ENCODE measurements at regions not wholly inside any gene's neighbourhood (a gene's known extent, or its start where the extent isn't known, plus 50 kb on each side); places are given as distances from the start of the nearest gene placed in this dataset.

- H3K4me1 ChIP-seq (ENCODE audit: control insufficient read depth, insufficient read depth, low read length), result no peaks in the 10 kb centered on the region
- no peak overlapping the region for H3K27ac ChIP-seq (ENCODE audit: low read length)
- H3K9me3 ChIP-seq (ENCODE audit: control insufficient read depth, insufficient read depth, low read depth, low read length), result no peaks in the 10 kb centered on the region; the same call in 1 of the 2 replicates
- TF ChIP-seq TCF7L2 (IDR thresholded peaks at IDR 0.05; ENCODE audit: low read depth, low read length) (no peak), SIN3A (IDR thresholded peaks at IDR 0.05; ENCODE audit: borderline replicate concordance, insufficient read depth, low read depth, low read length) (no peak), CTCF (IDR thresholded peaks at IDR 0.05) (no peak), POLR2AphosphoS5 (IDR thresholded peaks at IDR 0.05; ENCODE audit: low read depth, low read length) (no peak), REST (IDR thresholded peaks at IDR 0.05; ENCODE audit: insufficient read depth in 1 of 2, low read depth in 2 of 2, low read length in 1 of 2) (no peak)
- CTCF ChIA-PET, result no interaction called here
- in situ Hi-C loops (cut with HindIII; ENCODE audit: low pct_unique_long_range_greater_than_20kb, low sequenced_read_pairs) (no loop called here), intact Hi-C loops (cut with micrococcal nuclease; ENCODE audit: unreplicated experiment) (no loop called here)
- no peaks in the 10 kb centered on the region for H3K27me3 ChIP-seq (ENCODE audit: control insufficient read depth, insufficient read depth, low read length)
- DNase-seq (ENCODE audit: low read depth, low spot score) (no peak), ATAC-seq (no peak)
- H3K36me3 ChIP-seq (ENCODE audit: control insufficient read depth, insufficient read depth, low read length), result no peaks in the 10 kb centered on the region
- no peak overlapping the region for H3K4me3 ChIP-seq (ENCODE audit: low read depth in 2 of 2, low read length in 2 of 2)
- POLR2A ChIA-PET, result no interaction called here
- BruUV-seq (replicated peaks), result no TSS peak
These were observed 196.8 kb downstream of the CBLN1 start for GRCh38 chr16:49084628-49085390.

- no peaks in the 10 kb centered on the region for H3K4me1 ChIP-seq (ENCODE audit: control insufficient read depth, insufficient read depth, low read length)
- ATAC-seq (no peak), DNase-seq (ENCODE audit: low read depth, low spot score) (no peak)
- ChIA-PET POLR2A (no interaction called here), CTCF (interaction anchor here (0.5 kb wide), 1 partner anchor 37 kb away, joined by 5 read pairs; no protein-coding TSS in a partner anchor)
- H3K27ac ChIP-seq (ENCODE audit: low read length), result no peak overlapping the region
- H3K36me3 ChIP-seq (ENCODE audit: control insufficient read depth, insufficient read depth, low read length), result no peaks in the 10 kb centered on the region
- H3K4me3 ChIP-seq (ENCODE audit: low read depth in 2 of 2, low read length in 2 of 2), result no peak overlapping the region
- no TSS peak for BruUV-seq (replicated peaks)
- H3K9me3 ChIP-seq (ENCODE audit: control insufficient read depth, insufficient read depth, low read depth, low read length), result no peaks in the 10 kb centered on the region; the same call in 1 of the 2 replicates
- TF ChIP-seq REST (IDR thresholded peaks at IDR 0.05; ENCODE audit: insufficient read depth in 1 of 2, low read depth in 2 of 2, low read length in 1 of 2) (no peak), TCF7L2 (IDR thresholded peaks at IDR 0.05; ENCODE audit: low read depth, low read length) (no peak), POLR2AphosphoS5 (IDR thresholded peaks at IDR 0.05; ENCODE audit: low read depth, low read length) (no peak), SIN3A (IDR thresholded peaks at IDR 0.05; ENCODE audit: borderline replicate concordance, insufficient read depth, low read depth, low read length) (no peak), CTCF (IDR thresholded peaks at IDR 0.05) (no peak)
- intact Hi-C loops (cut with micrococcal nuclease; ENCODE audit: unreplicated experiment), result no loop called here
- H3K27me3 ChIP-seq (ENCODE audit: control insufficient read depth, insufficient read depth, low read length), result no peaks in the 10 kb centered on the region
- in situ Hi-C loops (cut with HindIII; ENCODE audit: low pct_unique_long_range_greater_than_20kb, low sequenced_read_pairs), result no loop called here
These were observed 200.1 kb downstream of the CBLN1 start for GRCh38 chr16:49081554-49081953.

Data from Panc1 (cell line).